Prostate gland (tissue), 2 donors: ENCODE measurements at regions not wholly inside any gene's neighbourhood (a gene's known extent, or its start where the extent isn't known, plus 50 kb on each side); places are given as distances from the start of the nearest gene placed in this dataset.

Experiments
- POLR2AphosphoS5 ChIP-seq: sonication (generic); formaldehyde crosslinking; IDR thresholded peaks from one replicate; pipeline ENCODE4 v1.6.1; 2017; ENCODE audit warnings: antibody characterized with exemption
- TF ChIP-seq, protein P1 (sequence below), 4 experiments: fragments of 200-600 bp in 2 of 4; fragments of 450-650 bp in 2 of 4; sonication (generic) in 2 of 4; IDR thresholded peaks; 1 replicate in 3 of 4; 2 replicates in 1 of 4; pipeline ENCODE4 v1.5.1; 2016 to 2019; ENCODE audit warnings: antibody characterized with exemption in 4 of 4, mild to moderate bottlenecking in 2 of 4, moderate library complexity in 2 of 4

GRCh38 chr4:59222221-59222620 lies 1977.9 kb upstream of the ADGRL3 start:
- TF ChIP-seq, protein P1, sequence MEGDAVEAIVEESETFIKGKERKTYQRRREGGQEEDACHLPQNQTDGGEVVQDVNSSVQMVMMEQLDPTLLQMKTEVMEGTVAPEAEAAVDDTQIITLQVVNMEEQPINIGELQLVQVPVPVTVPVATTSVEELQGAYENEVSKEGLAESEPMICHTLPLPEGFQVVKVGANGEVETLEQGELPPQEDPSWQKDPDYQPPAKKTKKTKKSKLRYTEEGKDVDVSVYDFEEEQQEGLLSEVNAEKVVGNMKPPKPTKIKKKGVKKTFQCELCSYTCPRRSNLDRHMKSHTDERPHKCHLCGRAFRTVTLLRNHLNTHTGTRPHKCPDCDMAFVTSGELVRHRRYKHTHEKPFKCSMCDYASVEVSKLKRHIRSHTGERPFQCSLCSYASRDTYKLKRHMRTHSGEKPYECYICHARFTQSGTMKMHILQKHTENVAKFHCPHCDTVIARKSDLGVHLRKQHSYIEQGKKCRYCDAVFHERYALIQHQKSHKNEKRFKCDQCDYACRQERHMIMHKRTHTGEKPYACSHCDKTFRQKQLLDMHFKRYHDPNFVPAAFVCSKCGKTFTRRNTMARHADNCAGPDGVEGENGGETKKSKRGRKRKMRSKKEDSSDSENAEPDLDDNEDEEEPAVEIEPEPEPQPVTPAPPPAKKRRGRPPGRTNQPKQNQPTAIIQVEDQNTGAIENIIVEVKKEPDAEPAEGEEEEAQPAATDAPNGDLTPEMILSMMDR (IDR thresholded peaks at IDR 0.05): no peak
- TF ChIP-seq POLR2AphosphoS5: no peak
